Epithelial cell of proximal tubule (primary cell): ENCODE measurements at regions not wholly inside any gene's neighbourhood (a gene's known extent, or its start where the extent isn't known, plus 50 kb on each side); places are given as distances from the start of the nearest gene placed in this dataset.
"Not testable (repeated sequence)": the region's sequence is repeated elsewhere in the genome, so short reads cannot be mapped to it uniquely, and the experiment has no call there.

Experiments used
- DNase-seq: peaks from one replicate; pipeline ENCODE4 v3.0.0-alpha.2; 2011; ENCODE audit warnings: low read depth
- H3K4me3 ChIP-seq: 2 replicates; pipeline ENCODE4 v1.5.1; 2011; ENCODE audit warnings: low read depth, mild to moderate bottlenecking, low read length
- TF ChIP-seq, protein P1 (sequence below): conservative IDR thresholded peaks from 2 replicates; pipeline ENCODE4 v1.5.1; 2012; ENCODE audit warnings: low read depth, mild to moderate bottlenecking, low read length

DNA sequence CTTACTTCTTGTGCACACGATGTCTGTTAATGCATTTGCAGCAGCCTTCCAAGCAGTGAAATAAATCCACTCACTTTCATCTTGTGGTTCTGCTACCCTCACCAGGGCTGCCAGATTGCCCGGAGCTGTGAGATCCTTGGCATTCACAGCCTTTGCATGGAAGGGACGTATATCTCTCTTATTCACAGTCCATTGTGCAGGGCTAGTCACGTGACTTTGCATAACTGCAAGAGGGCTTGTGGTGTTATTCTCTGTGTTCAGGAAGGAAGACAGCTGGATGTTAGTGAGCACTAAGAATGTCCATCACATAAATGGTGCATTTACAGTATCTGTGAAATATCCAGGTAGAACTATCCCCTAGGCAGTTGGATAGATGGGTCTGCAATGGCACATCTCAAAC, 96.5 kb upstream of the BEND4 start:
- no peak overlapping the region for H3K4me3 ChIP-seq
- no peak for DNase-seq
- TF ChIP-seq, protein P1, sequence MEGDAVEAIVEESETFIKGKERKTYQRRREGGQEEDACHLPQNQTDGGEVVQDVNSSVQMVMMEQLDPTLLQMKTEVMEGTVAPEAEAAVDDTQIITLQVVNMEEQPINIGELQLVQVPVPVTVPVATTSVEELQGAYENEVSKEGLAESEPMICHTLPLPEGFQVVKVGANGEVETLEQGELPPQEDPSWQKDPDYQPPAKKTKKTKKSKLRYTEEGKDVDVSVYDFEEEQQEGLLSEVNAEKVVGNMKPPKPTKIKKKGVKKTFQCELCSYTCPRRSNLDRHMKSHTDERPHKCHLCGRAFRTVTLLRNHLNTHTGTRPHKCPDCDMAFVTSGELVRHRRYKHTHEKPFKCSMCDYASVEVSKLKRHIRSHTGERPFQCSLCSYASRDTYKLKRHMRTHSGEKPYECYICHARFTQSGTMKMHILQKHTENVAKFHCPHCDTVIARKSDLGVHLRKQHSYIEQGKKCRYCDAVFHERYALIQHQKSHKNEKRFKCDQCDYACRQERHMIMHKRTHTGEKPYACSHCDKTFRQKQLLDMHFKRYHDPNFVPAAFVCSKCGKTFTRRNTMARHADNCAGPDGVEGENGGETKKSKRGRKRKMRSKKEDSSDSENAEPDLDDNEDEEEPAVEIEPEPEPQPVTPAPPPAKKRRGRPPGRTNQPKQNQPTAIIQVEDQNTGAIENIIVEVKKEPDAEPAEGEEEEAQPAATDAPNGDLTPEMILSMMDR: no peak

DNA sequence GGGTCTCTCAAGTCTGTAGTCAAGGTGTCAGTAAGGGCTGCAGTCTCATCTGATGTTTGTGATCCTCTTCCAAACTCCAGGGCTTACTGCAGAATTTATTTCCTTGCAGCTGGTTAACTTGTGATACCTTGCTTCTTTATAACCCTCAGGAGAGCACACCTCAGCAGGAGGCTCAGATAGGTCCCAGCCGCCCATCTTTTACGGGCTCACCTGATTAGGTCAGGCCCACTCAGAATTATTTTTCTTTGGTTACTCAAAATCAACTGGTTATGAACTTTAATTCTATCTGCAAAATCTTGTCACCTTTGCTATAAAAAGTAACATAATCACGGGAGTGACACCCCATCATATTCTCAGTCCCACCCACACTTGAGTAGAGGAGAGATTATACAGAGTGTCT, 99.9 kb upstream of the BEND4 start:
- no peak overlapping the region for H3K4me3 ChIP-seq
- TF ChIP-seq, protein P1: no peak

GRCh38 chr4:42257645-42258044, 105.2 kb upstream of the BEND4 start:
- not testable (repeated sequence) for H3K4me3 ChIP-seq, DNase-seq

More for the DNA sequence above, 99.9 kb upstream of the BEND4 start:
- DNase-seq: no peak

- TF ChIP-seq, protein P1: no peak
- no peak for DNase-seq
- H3K4me3 ChIP-seq: no peak overlapping the region
Observed at GRCh38 chr4:42262701-42263490, 110.4 kb upstream of the BEND4 start.

DNA sequence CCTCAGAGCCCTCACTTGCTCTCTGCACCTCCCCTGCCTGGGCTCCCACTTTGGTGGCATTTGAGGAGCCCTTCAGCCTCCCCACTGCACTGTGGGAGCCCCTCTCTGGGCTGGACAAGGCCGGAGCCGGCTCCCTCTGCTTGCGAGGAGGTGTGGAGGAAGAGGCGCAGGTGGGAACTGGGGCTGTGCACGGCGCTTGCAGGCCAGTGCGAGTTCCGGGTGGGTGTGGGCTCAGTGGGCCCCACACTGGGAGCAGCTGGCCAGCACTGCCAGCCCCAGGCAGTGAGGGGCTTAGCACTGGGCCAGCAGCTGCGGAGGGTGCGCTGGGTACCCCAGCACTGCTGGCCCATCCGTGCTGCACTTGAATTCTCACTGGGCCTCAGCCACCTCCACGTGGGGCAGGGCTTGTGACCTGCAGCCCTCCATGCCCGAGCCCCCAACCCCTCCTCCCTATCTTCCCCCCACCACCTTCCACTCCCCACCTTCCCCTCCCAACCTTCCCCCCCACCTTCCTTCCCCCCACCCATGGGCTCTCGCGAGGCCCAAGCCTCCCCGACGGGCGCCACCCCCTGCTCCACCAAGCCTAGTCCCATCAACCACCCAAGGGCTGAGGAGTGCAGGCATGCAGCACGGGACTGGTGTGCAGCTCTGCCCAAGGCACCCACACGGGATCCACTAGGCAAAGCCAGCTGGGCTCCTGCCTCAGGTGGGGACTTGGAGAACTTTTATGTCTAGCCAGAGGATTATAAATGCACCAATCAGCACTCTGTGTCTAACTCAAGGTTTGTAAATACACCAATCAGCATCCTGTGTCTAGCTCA, 113.5 kb upstream of the BEND4 start:
- no peak overlapping the region for H3K4me3 ChIP-seq
- DNase-seq: no peak
- TF ChIP-seq, protein P1: no peak

DNA sequence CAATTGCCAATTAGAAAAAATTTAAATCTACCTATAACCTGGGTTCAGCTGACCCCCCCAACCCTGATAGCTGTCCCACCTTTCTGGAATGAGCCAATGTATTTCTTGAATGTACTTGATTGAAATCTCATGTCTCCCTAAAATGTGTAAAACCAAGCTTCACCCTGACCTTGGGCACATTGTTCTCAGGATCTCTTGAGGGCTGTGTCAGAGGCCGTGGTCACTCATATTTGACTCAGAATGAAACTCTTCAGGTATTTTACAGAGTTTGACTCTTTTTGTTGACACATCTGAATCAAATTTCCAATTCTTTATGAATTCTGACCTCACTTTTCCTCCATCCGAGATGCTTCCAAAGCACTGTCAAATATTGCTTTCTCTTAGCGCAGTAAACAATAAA, 115.3 kb upstream of the BEND4 start:
- TF ChIP-seq, protein P1: no peak
- no peak overlapping the region for H3K4me3 ChIP-seq

GRCh38 chr4:42268824-42269223, 116.4 kb upstream of the BEND4 start:
- TF ChIP-seq, protein P1: no peak
- H3K4me3 ChIP-seq: no peak overlapping the region
- DNase-seq: no peak

More for the DNA sequence above, 115.3 kb upstream of the BEND4 start:
- no peak for DNase-seq
